Lung (tissue), 9 donors: ENCODE measurements at regions not wholly inside any gene's neighbourhood (a gene's known extent, or its start where the extent isn't known, plus 50 kb on each side); places are given as distances from the start of the nearest gene placed in this dataset.
"Not testable (repeated sequence)": the region's sequence is repeated elsewhere in the genome, so short reads cannot be mapped to it uniquely, and the experiment has no call there.

Experiments
- ATAC-seq: fragments of 200-7000 bp; cut with Tn5 transposase; one replicate; pipeline ENCODE4 v1.9.1; 2020; ENCODE audit warnings: moderate number of reproducible peaks; ENCODE audit not compliant: insufficient read depth, low FRiP score
- DNase-seq, 3 donors: peaks; one replicate each; pipeline ENCODE4 v3.0.0-alpha.2; 2013 to 2017
- H3K27ac ChIP-seq, 2 donors: one replicate each; pipeline ENCODE4 v1.5.1; 2013; ENCODE audit warnings: mild to moderate bottlenecking in 2 of 2, moderate library complexity in 2 of 2, control low read depth in 1 of 2, inconsistent platforms in 1 of 2, low read depth in 1 of 2, low read length in 1 of 2
- H3K27me3 ChIP-seq, 3 donors: one replicate each; pipeline ENCODE4 v1.5.1; 2013; ENCODE audit warnings: low read length in 2 of 3; ENCODE audit not compliant: control insufficient read depth in 3 of 3, insufficient read depth in 3 of 3
- H3K36me3 ChIP-seq, 4 donors: one replicate each; pipeline ENCODE4 v1.5.1; 2013; ENCODE audit warnings: low read length in 4 of 4, mild to moderate bottlenecking in 1 of 4, moderate library complexity in 1 of 4; ENCODE audit not compliant: control insufficient read depth in 4 of 4, insufficient read depth in 4 of 4
- H3K4me1 ChIP-seq, 5 donors: one replicate each; pipeline ENCODE4 v1.5.1; 2013; ENCODE audit warnings: low read length in 5 of 5, mild to moderate bottlenecking in 2 of 5, moderate library complexity in 1 of 5; ENCODE audit not compliant: control insufficient read depth in 5 of 5, insufficient read depth in 5 of 5
- H3K4me3 ChIP-seq: one replicate; pipeline ENCODE4 v1.5.1; 2013; ENCODE audit warnings: mild to moderate bottlenecking, control low read depth, moderate library complexity
- H3K9ac ChIP-seq, 2 donors: one replicate each; pipeline ENCODE4 v1.5.1; 2013; ENCODE audit warnings: low read length in 2 of 2, control low read depth in 1 of 2; ENCODE audit not compliant: insufficient read depth in 1 of 2
- H3K9me3 ChIP-seq, 4 donors: one replicate each; pipeline ENCODE4 v1.5.1; 2013; ENCODE audit warnings: low read length in 3 of 4, mild to moderate bottlenecking in 1 of 4, moderate library complexity in 1 of 4; ENCODE audit not compliant: control insufficient read depth in 4 of 4, insufficient read depth in 3 of 4
- WGBS, 2 donors: extraction: QIAGEN DNeasy Blood & Tissue Kit; methylation state at CpG; one replicate each; pipeline ENCODE4 v1.1.7; 2013; 5-methylcytosine and 5-hydroxymethylcytosine counted together
- donor health status: Bipolar disorder and iron deficiency.
- donor health status: healthy.
- donor health status: DM: yes; HTN: yes; CAD: no.

- ATAC-seq, H3K4me1 ChIP-seq, H3K27ac ChIP-seq, DNase-seq, H3K36me3 ChIP-seq, H3K4me3 ChIP-seq, H3K9ac ChIP-seq, H3K9me3 ChIP-seq, H3K27me3 ChIP-seq: not testable (repeated sequence)
- WGBS, 2 donors, result 76 to 80% methylated on average over 6 to 8 of the region's 11 CpGs
These were observed 150.2 kb upstream of the SPATA31A3 start for GRCh38 chr9:67142392-67143107.

GRCh38 chr9:67136376-67136775, 144.0 kb upstream of the SPATA31A3 start:
- H3K9ac ChIP-seq, H3K27me3 ChIP-seq, ATAC-seq, H3K9me3 ChIP-seq, H3K4me3 ChIP-seq, H3K27ac ChIP-seq, DNase-seq, H3K36me3 ChIP-seq, H3K4me1 ChIP-seq: not testable (repeated sequence)
- no CpG with 5 or more reads among the region's 2 CpGs for WGBS, 2 donors

GRCh38 chr9:67133124-67133523, 140.8 kb upstream of the SPATA31A3 start:
- not testable (repeated sequence) for H3K27me3 ChIP-seq, H3K9ac ChIP-seq, H3K27ac ChIP-seq, H3K4me3 ChIP-seq, DNase-seq, H3K9me3 ChIP-seq, ATAC-seq, H3K4me1 ChIP-seq, H3K36me3 ChIP-seq
- WGBS, 2 donors, result 88 to 92% methylated on average over 1 of the region's 2 CpGs

GRCh38 chr9:67116761-67117160, 124.4 kb upstream of the SPATA31A3 start:
- not testable (repeated sequence) for DNase-seq, H3K9ac ChIP-seq, H3K4me3 ChIP-seq, H3K4me1 ChIP-seq, ATAC-seq, H3K36me3 ChIP-seq, H3K27me3 ChIP-seq, H3K9me3 ChIP-seq, H3K27ac ChIP-seq
- WGBS, 2 donors, result 39% methylated on average over 2 of the region's 6 CpGs; no CpG with 5 or more reads in 1 of the 2 donors

- not testable (repeated sequence) for H3K27me3 ChIP-seq, H3K4me3 ChIP-seq, H3K9ac ChIP-seq, H3K27ac ChIP-seq, H3K9me3 ChIP-seq, H3K36me3 ChIP-seq, H3K4me1 ChIP-seq, DNase-seq, ATAC-seq
- WGBS, 2 donors, result 91% methylated on average over 3 of the region's 4 CpGs; no CpG with 5 or more reads in 1 of the 2 donors
These were observed 119.8 kb upstream of the SPATA31A3 start for GRCh38 chr9:67112148-67112547.

GRCh38 chr9:67111733-67112132, 119.4 kb upstream of the SPATA31A3 start:
- H3K4me3 ChIP-seq, H3K9me3 ChIP-seq, DNase-seq, ATAC-seq, H3K27me3 ChIP-seq, H3K36me3 ChIP-seq, H3K4me1 ChIP-seq, H3K9ac ChIP-seq, H3K27ac ChIP-seq: not testable (repeated sequence)
- 92 to 94% methylated on average over 3 to 4 of the region's 5 CpGs for WGBS, 2 donors

GRCh38 chr9:67109859-67110258, 117.5 kb upstream of the SPATA31A3 start:
- DNase-seq, H3K9ac ChIP-seq, H3K4me3 ChIP-seq, H3K9me3 ChIP-seq, H3K27ac ChIP-seq, H3K36me3 ChIP-seq, H3K4me1 ChIP-seq, H3K27me3 ChIP-seq: not testable (repeated sequence)
- peak; percentile 58 for ATAC-seq
- 48 to 65% methylated on average over 1 of the region's 1 CpG for WGBS, 2 donors

- H3K4me3 ChIP-seq, H3K27me3 ChIP-seq, H3K27ac ChIP-seq, H3K9ac ChIP-seq, ATAC-seq, DNase-seq, H3K36me3 ChIP-seq, H3K9me3 ChIP-seq, H3K4me1 ChIP-seq: not testable (repeated sequence)
- 71 to 89% methylated on average over 2 of the region's 3 CpGs for WGBS, 2 donors
These were observed 114.3 kb upstream of the SPATA31A3 start for GRCh38 chr9:67106659-67107058.
